Glomerular visceral epithelial cell (primary cell): ENCODE measurements at regions not wholly inside any gene's neighbourhood (a gene's known extent, or its start where the extent isn't known, plus 50 kb on each side); places are given as distances from the start of the nearest gene placed in this dataset.
"Not testable (repeated sequence)": the region's sequence is repeated elsewhere in the genome, so short reads cannot be mapped to it uniquely, and the experiment has no call there.

Source experiments
- DNase-seq: peaks from one replicate; pipeline ENCODE4 v3.0.0-alpha.2; 2016; ENCODE audit errors: extremely low spot score

GRCh38 chr2:184060268-184060667, 538.1 kb upstream of the ZNF804A start:
- not testable (repeated sequence) for DNase-seq

GRCh38 chr2:184067502-184067901, 530.8 kb upstream of the ZNF804A start:
- DNase-seq: no peak

- no peak for DNase-seq
These were observed 525.9 kb upstream of the ZNF804A start for GRCh38 chr2:184072470-184072869.

GRCh38 chr2:184078496-184078895, 519.8 kb upstream of the ZNF804A start:
- no peak for DNase-seq

- no peak for DNase-seq
These were observed 506.9 kb upstream of the ZNF804A start for GRCh38 chr2:184091456-184091855.

- DNase-seq: peak; percentile 6
These were observed 484.5 kb upstream of the ZNF804A start for GRCh38 chr2:184113696-184114403.

- no peak for DNase-seq
These were observed 483.9 kb upstream of the ZNF804A start for GRCh38 chr2:184114439-184114838.

GRCh38 chr2:184119989-184120800, 478.1 kb upstream of the ZNF804A start:
- no peak for DNase-seq

GRCh38 chr2:184125867-184126266, 472.5 kb upstream of the ZNF804A start:
- no peak for DNase-seq

GRCh38 chr2:184129073-184129472, 469.3 kb upstream of the ZNF804A start:
- no peak for DNase-seq

- DNase-seq: no peak
These were observed 460.4 kb upstream of the ZNF804A start for GRCh38 chr2:184137955-184138354.

GRCh38 chr2:184141866-184142265, 456.5 kb upstream of the ZNF804A start:
- DNase-seq: no peak

GRCh38 chr2:184154438-184154837, 443.9 kb upstream of the ZNF804A start:
- peak; percentile 58 for DNase-seq

GRCh38 chr2:184155791-184156190, 442.5 kb upstream of the ZNF804A start:
- no peak for DNase-seq

GRCh38 chr2:184157141-184157540, 441.2 kb upstream of the ZNF804A start:
- DNase-seq: no peak

GRCh38 chr2:184162426-184162825, 435.9 kb upstream of the ZNF804A start:
- DNase-seq: no peak

- not testable (repeated sequence) for DNase-seq
These were observed 429.5 kb upstream of the ZNF804A start for GRCh38 chr2:184168823-184169222.

GRCh38 chr2:184169366-184169765, 429.0 kb upstream of the ZNF804A start:
- DNase-seq: no peak

GRCh38 chr2:184174493-184175104, 423.7 kb upstream of the ZNF804A start:
- DNase-seq: no peak

GRCh38 chr2:184178229-184178628, 420.1 kb upstream of the ZNF804A start:
- peak; percentile 47 for DNase-seq

- no peak for DNase-seq
These were observed 411.9 kb upstream of the ZNF804A start for GRCh38 chr2:184186436-184186835.

- no peak for DNase-seq
These were observed 410.8 kb upstream of the ZNF804A start for GRCh38 chr2:184187421-184187971.
